Heart left ventricle (tissue), 13 donors: ENCODE measurements at regions not wholly inside any gene's neighbourhood (a gene's known extent, or its start where the extent isn't known, plus 50 kb on each side); places are given as distances from the start of the nearest gene placed in this dataset.

Experiments
- CTCF ChIP-seq, 12 donors: fragments of 200-600 bp; sonication (generic) in 4 of 12; IDR thresholded peaks; one replicate each; pipeline versions ENCODE4 v1.5.0 to v1.8.0; 2018 to 2022; ENCODE audit warnings: antibody characterized with exemption in 12 of 12, mild to moderate bottlenecking in 5 of 12
- POLR2A ChIP-seq, 2 donors: fragments of 450-650 bp; IDR thresholded peaks; one replicate each; pipeline ENCODE4 v1.6.1; 2017; ENCODE audit warnings: antibody characterized with exemption in 2 of 2, mild to moderate bottlenecking in 2 of 2, moderate library complexity in 2 of 2
- donor health status: ischemic (EF 13 %, LVEDD 7.1; RV severe dilation, severe dysfunction).
- donor health status: DM: no; HTN: yes; CAD: no.
- donor health status: DM: no; HTN: no; CAD: no.
- donor health status: ischemic (EF 25% LVEDD 6.9; RV normal size, moderate dysfunction).
- donor health status: ischemic (EF 25% LVEDD 5.7; RV mildly dilated, moderate dysfunction).
- donor health status: ischemic (EF 35%, LVEDD 5.7; RV mildly dilated, moderate dysfunction).
- donor health status: nonischemic (EF 11% LVEDD 7.7; RV severe dilation, severe dysfunction).
- donor health status: DM: yes; HTN: yes; CAD: no.
- donor health status: PGD.
- donor health status: ischemic (EF 29% LVEDD 5.4; RV normal size, mild dysfunction).
- donor health status: nonischemic (EF 23%, LVEDD 6.1; RV moderate dilation, normal function).

- TF ChIP-seq CTCF (IDR thresholded peaks at IDR 0.05) (no peak), POLR2A (IDR thresholded peaks at IDR 0.05) (no peak)
Observed at GRCh38 chr2:136051001-136051724, 65.7 kb upstream of the DARS1 start.
